ENCODE measurements at regions not wholly inside any gene's neighbourhood (a gene's known extent, or its start where the extent isn't known, plus 50 kb on each side); places are given as distances from the start of the nearest gene placed in this dataset.

- H3K9me3 ChIP-seq (ENCODE audit: control insufficient read depth, low read length, poor library complexity, severe bottlenecking) = no peaks in the 10 kb centered on the region
- H3K4me3 Mint-ChIP-seq = no peak overlapping the region
- peaks cover 4% of the 10 kb centered on the region for H3K36me3 Mint-ChIP-seq (ENCODE audit: low read depth)
- H3K27ac Mint-ChIP-seq = peak overlapping the region; percentile 29
- H3K4me1 Mint-ChIP-seq = peaks cover 46% of the 10 kb centered on the region
- DNase-seq (no peak), ATAC-seq (no peak)
- no peaks in the 10 kb centered on the region for H3K27me3 Mint-ChIP-seq
These were observed 84.1 kb upstream of the ARHGEF3 start for GRCh38 chr3:56885879-56886278.

GRCh38 chr3:56885453-56885852 is 83.7 kb upstream of the ARHGEF3 start:
- Mint-ChIP-seq H3K27ac (peak overlapping the region; percentile 29), H3K36me3 (ENCODE audit: low read depth) (peaks cover 4% of the 10 kb centered on the region), H3K4me1 (peaks cover 41% of the 10 kb centered on the region), H3K27me3 (no peaks in the 10 kb centered on the region), H3K4me3 (no peak overlapping the region)
- no peaks in the 10 kb centered on the region for H3K9me3 ChIP-seq (ENCODE audit: control insufficient read depth, low read length, poor library complexity, severe bottlenecking)
- ATAC-seq (no peak), DNase-seq (no peak)

GRCh38 chr3:56884387-56884786 is 82.6 kb upstream of the ARHGEF3 start:
- no peak for DNase-seq
- no peak for ATAC-seq
- H3K4me1 Mint-ChIP-seq = peaks cover 44% of the 10 kb centered on the region
- peaks cover 4% of the 10 kb centered on the region for H3K36me3 Mint-ChIP-seq (ENCODE audit: low read depth)
- H3K9me3 ChIP-seq (ENCODE audit: control insufficient read depth, low read length, poor library complexity, severe bottlenecking) = no peaks in the 10 kb centered on the region
- no peak overlapping the region for H3K4me3 Mint-ChIP-seq
- H3K27ac Mint-ChIP-seq = peak overlapping the region; percentile 85
- no peaks in the 10 kb centered on the region for H3K27me3 Mint-ChIP-seq

- DNase-seq (no peak), ATAC-seq (no peak)
- Mint-ChIP-seq H3K27ac (peak overlapping the region; percentile 85), H3K4me3 (no peak overlapping the region), H3K36me3 (ENCODE audit: low read depth) (peaks cover 4% of the 10 kb centered on the region), H3K4me1 (peaks cover 39% of the 10 kb centered on the region), H3K27me3 (no peaks in the 10 kb centered on the region)
- no peaks in the 10 kb centered on the region for H3K9me3 ChIP-seq (ENCODE audit: control insufficient read depth, low read length, poor library complexity, severe bottlenecking)
These were observed 82.1 kb upstream of the ARHGEF3 start for GRCh38 chr3:56883828-56884227.

- H3K4me1 Mint-ChIP-seq = peaks cover 45% of the 10 kb centered on the region
- ATAC-seq (no peak), DNase-seq (no peak)
- H3K4me3 Mint-ChIP-seq = no peak overlapping the region
- no peaks in the 10 kb centered on the region for H3K9me3 ChIP-seq (ENCODE audit: control insufficient read depth, low read length, poor library complexity, severe bottlenecking)
- H3K27me3 Mint-ChIP-seq = no peaks in the 10 kb centered on the region
- H3K27ac Mint-ChIP-seq = peak overlapping the region; percentile 85
- H3K36me3 Mint-ChIP-seq (ENCODE audit: low read depth) = peaks cover 4% of the 10 kb centered on the region
These were observed 81.1 kb upstream of the ARHGEF3 start for GRCh38 chr3:56882896-56883295.

- Mint-ChIP-seq H3K27ac (peak overlapping the region; percentile 85), H3K4me3 (no peak overlapping the region), H3K36me3 (ENCODE audit: low read depth) (peaks cover 4% of the 10 kb centered on the region), H3K27me3 (no peaks in the 10 kb centered on the region), H3K4me1 (peaks cover 38% of the 10 kb centered on the region)
- no peak for ATAC-seq
- no peaks in the 10 kb centered on the region for H3K9me3 ChIP-seq (ENCODE audit: control insufficient read depth, low read length, poor library complexity, severe bottlenecking)
- no peak for DNase-seq
These were observed 80.1 kb upstream of the ARHGEF3 start for GRCh38 chr3:56881841-56882240.

- no peak overlapping the region for H3K4me3 Mint-ChIP-seq
- H3K9me3 ChIP-seq (ENCODE audit: control insufficient read depth, low read length, poor library complexity, severe bottlenecking) = no peaks in the 10 kb centered on the region
- peaks cover 1% of the 10 kb centered on the region for H3K36me3 Mint-ChIP-seq (ENCODE audit: low read depth)
- DNase-seq = no peak
- H3K27ac Mint-ChIP-seq = peak overlapping the region; percentile 74
- no peak for ATAC-seq
- no peaks in the 10 kb centered on the region for H3K27me3 Mint-ChIP-seq
- peaks cover 34% of the 10 kb centered on the region for H3K4me1 Mint-ChIP-seq
These were observed 79.2 kb upstream of the ARHGEF3 start for GRCh38 chr3:56880720-56881575.

GRCh38 chr3:56879436-56880215 is 77.9 kb upstream of the ARHGEF3 start:
- ATAC-seq (no peak), DNase-seq (no peak)
- Mint-ChIP-seq H3K36me3 (ENCODE audit: low read depth) (peaks cover 2% of the 10 kb centered on the region), H3K4me3 (peak overlapping the region; percentile 28), H3K4me1 (peaks cover 35% of the 10 kb centered on the region), H3K27me3 (no peaks in the 10 kb centered on the region), H3K27ac (peak overlapping the region; percentile 74)
- H3K9me3 ChIP-seq (ENCODE audit: control insufficient read depth, low read length, poor library complexity, severe bottlenecking) = no peaks in the 10 kb centered on the region

- no peaks in the 10 kb centered on the region for H3K9me3 ChIP-seq (ENCODE audit: control insufficient read depth, low read length, poor library complexity, severe bottlenecking)
- Mint-ChIP-seq H3K4me3 (peak overlapping the region; percentile 47), H3K27ac (peak overlapping the region; percentile 70), H3K27me3 (no peaks in the 10 kb centered on the region), H3K36me3 (ENCODE audit: low read depth) (peaks cover 2% of the 10 kb centered on the region), H3K4me1 (peaks cover 35% of the 10 kb centered on the region)
- ATAC-seq = peak; percentile 83
- DNase-seq = no peak
These were observed 76.3 kb upstream of the ARHGEF3 start for GRCh38 chr3:56878074-56878473.

GRCh38 chr3:56876916-56877315 is 75.2 kb upstream of the ARHGEF3 start:
- no peak overlapping the region for H3K27ac Mint-ChIP-seq
- no peaks in the 10 kb centered on the region for H3K9me3 ChIP-seq (ENCODE audit: control insufficient read depth, low read length, poor library complexity, severe bottlenecking)
- peaks cover 2% of the 10 kb centered on the region for H3K36me3 Mint-ChIP-seq (ENCODE audit: low read depth)
- H3K27me3 Mint-ChIP-seq = no peaks in the 10 kb centered on the region
- ATAC-seq (no peak), DNase-seq (no peak)
- no peak overlapping the region for H3K4me3 Mint-ChIP-seq
- H3K4me1 Mint-ChIP-seq = peaks cover 35% of the 10 kb centered on the region

- Mint-ChIP-seq H3K36me3 (ENCODE audit: low read depth) (peaks cover 2% of the 10 kb centered on the region), H3K4me1 (peaks cover 39% of the 10 kb centered on the region), H3K27me3 (no peaks in the 10 kb centered on the region), H3K27ac (peak overlapping the region; percentile 29), H3K4me3 (no peak overlapping the region)
- no peaks in the 10 kb centered on the region for H3K9me3 ChIP-seq (ENCODE audit: control insufficient read depth, low read length, poor library complexity, severe bottlenecking)
- ATAC-seq (no peak), DNase-seq (no peak)
These were observed 72.5 kb upstream of the ARHGEF3 start for GRCh38 chr3:56874269-56874668.

- Mint-ChIP-seq H3K36me3 (ENCODE audit: low read depth) (no peaks in the 10 kb centered on the region), H3K4me1 (peaks cover 26% of the 10 kb centered on the region), H3K4me3 (no peak overlapping the region), H3K27ac (peak overlapping the region; percentile 32), H3K27me3 (no peaks in the 10 kb centered on the region)
- DNase-seq (no peak), ATAC-seq (no peak)
- H3K9me3 ChIP-seq (ENCODE audit: control insufficient read depth, low read length, poor library complexity, severe bottlenecking) = no peaks in the 10 kb centered on the region
These were observed 68.7 kb upstream of the ARHGEF3 start for GRCh38 chr3:56870436-56870835.

GRCh38 chr3:56869157-56869889 is 67.6 kb upstream of the ARHGEF3 start:
- Mint-ChIP-seq H3K36me3 (ENCODE audit: low read depth) (peaks cover 3% of the 10 kb centered on the region), H3K27ac (peak overlapping the region; percentile 93), H3K27me3 (no peaks in the 10 kb centered on the region), H3K4me3 (peak overlapping the region; percentile 83), H3K4me1 (peaks cover 29% of the 10 kb centered on the region)
- H3K9me3 ChIP-seq (ENCODE audit: control insufficient read depth, low read length, poor library complexity, severe bottlenecking) = no peaks in the 10 kb centered on the region
- ATAC-seq = peak; percentile 69
- no peak for DNase-seq
